ENCODE measurements at regions not wholly inside any gene's neighbourhood (a gene's known extent, or its start where the extent isn't known, plus 50 kb on each side); places are given as distances from the start of the nearest gene placed in this dataset.

- no peak for TF ChIP-seq CTCF (IDR thresholded peaks at IDR 0.05 in 2 of 3, conservative IDR thresholded peaks at IDR 0.05 in 1 of 3; ENCODE audit: control insufficient read depth in 2 of 3, extremely low read depth in 1 of 3, insufficient read depth in 1 of 3, low read depth in 3 of 3, low read length in 3 of 3)
- TF ChIP-seq POLR2AphosphoS5 (IDR thresholded peaks at IDR 0.05; ENCODE audit: low read length): no peak
- no peak for TF ChIP-seq BMI1 (IDR thresholded peaks at IDR 0.05; ENCODE audit: borderline replicate concordance)
- no peak for TF ChIP-seq EZH2 (IDR thresholded peaks at IDR 0.05; ENCODE audit: borderline replicate concordance, control insufficient read depth, low read depth, low read length)
- TF ChIP-seq POLR2A (IDR thresholded peaks at IDR 0.05; ENCODE audit: low read depth, low read length): no peak
- no peak for TF ChIP-seq SMC3 (IDR thresholded peaks at IDR 0.05; ENCODE audit: borderline replicate concordance, low read length)
- no peak for TF ChIP-seq STAT3 (IDR thresholded peaks at IDR 0.05; ENCODE audit: low read depth, low read length)
- TF ChIP-seq PBX3 (IDR thresholded peaks at IDR 0.05; ENCODE audit: insufficient replicate concordance, low read depth, low read length): no peak
Measured at GRCh38 chr6:106870824-106871717, 103.5 kb downstream of the CD24 start.
